Left hindlimb (tissue), 1 donor: ENCODE measurements at regions not wholly inside any gene's neighbourhood (a gene's known extent, or its start where the extent isn't known, plus 50 kb on each side); places are given as distances from the start of the nearest gene placed in this dataset.
"Not testable (repeated sequence)": the region's sequence is repeated elsewhere in the genome, so short reads cannot be mapped to it uniquely, and the experiment has no call there.

ENCODE experiments used
- DNase-seq: peaks from one replicate; pipeline ENCODE4 v3.0.0-alpha.2; 2018

DNA sequence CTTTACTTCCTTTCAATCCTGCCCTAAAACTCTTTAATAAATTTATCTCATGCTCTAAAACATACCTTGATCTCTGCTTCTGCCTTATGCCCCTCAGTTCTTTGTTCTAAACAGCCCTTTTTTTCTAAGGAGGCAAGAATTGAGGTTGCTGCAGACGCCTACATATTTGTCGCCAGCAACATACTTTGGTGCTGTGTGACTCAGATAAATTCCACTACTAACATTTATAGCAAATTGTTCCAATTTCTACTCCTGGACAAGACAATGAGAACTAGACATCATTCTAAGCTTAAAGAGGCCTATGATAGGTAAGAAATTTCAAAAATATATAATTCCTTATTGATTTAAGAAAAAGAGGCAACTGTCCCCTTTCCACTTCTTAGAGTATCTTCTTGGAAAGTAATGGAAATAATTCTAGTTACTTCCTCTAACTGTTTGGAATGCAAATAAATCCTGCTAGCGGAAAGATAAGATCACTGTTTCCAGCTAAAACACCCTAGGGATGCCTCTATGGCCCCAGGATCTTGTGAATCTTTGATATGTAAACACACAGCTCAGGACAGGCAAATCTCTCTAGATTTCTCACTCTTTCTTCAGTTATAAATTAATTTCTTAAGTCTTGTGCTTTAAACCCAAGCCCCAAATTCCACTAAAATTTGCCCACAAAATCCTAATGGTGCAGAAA is 869.1 kb downstream of the KCNT2 start:
- no peak for DNase-seq

GRCh38 chr1:195735140-195735539 is 873.1 kb downstream of the KCNT2 start:
- DNase-seq = no peak

DNA sequence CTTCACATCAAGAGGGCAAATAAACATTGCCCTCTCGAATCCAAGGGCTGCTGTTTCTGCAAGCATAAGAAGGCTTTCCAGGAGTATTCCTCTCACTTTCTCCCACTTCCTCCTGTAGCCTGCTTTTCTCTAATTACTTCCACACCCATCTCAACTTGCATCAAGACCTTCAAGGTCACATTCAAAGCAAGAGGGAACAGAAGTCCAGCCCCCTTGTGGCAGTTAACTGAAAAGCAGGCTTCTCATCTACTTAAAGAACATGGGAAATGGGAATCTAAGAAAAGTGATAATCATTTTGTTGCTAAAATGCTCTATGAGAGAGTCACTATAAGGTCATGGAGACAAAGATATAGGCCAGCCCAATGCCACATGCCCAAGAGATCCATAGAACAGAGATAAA is 874.4 kb downstream of the KCNT2 start:
- no peak for DNase-seq

- DNase-seq = no peak
Observed at GRCh38 chr1:195733408-195733807, 874.8 kb downstream of the KCNT2 start.

DNA sequence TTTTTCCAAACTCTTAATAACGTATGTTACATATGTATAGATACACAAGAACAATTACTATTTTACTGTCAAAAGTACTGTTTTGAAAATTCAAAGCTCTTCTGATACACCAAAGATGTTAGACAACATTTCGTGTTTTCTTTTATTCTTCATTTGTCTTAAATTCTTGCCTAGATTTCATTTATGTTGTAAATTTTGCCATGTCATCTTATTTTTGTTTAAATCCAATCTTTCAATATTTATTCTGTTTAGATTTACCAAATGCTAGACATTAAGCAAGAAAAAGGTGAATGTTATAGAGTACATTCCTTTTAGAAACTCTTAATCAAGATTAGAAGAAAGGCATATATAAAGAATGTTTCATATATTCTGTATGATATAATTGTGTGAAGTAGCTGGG is 876.9 kb downstream of the KCNT2 start:
- no peak for DNase-seq

DNA sequence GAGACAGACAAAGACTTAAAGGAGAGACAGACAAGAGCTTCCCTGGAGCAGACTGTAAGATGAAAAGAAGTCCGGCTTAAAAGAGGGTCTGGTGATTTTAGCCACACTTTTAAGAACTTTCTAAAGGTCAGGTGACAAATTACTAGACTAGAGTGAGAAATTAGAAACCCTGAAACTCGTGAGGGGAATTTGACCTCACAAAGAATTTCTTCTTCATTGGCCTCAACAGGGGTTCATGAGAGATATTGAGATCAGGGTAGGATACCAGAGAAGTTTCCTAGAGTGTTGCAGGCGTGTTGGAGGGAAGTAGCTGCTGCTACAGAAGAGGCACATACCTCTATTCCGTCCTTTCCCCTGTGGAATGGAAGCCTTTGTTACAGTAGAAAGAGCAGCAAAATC is 884.4 kb downstream of the KCNT2 start:
- no peak for DNase-seq

DNA sequence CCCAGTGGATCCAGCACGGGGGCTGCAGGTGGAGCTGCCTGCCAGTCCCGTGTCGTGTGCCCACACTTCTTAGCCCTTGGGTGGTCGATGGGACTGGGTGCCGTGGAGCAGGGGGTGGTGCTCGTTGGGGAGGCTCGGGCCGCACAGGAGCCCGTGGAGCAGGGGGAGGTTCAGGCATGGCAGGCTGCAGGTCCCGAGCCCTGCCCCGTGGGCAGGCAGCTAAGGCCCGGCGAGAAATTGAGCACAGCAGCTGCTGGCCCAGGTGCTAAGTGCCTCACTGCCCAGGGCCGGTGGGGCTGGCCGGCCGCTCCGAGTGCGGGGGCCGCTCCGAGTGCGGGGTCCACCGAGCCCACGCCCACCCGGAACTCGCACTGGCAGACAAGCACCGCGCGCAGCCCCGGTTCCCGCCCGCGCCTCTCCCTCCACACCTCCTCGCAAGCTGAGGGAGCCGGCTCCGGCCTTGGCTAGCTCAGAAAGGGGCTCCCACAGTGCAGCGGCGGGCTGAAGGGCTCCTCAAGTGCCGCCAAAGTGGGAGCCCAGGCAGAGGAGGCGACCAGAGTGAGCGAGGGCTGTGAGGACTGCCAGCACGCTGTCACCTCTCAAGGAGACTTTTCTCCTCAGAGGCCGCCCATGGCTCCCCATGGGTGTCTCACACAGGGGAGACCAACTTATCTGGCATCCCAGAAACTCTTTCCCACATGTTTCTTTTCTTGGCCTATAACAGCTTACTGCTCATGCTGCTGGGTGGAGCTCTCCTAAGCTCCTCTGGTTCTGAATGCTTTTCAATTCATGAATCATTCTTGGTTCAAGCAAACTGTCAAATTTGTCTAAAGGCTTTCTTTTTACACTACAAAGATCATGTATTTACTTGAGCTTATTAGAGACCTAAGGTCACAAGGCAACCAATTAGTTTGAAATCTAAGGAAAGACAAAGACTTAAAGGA is 885.1 kb downstream of the KCNT2 start:
- not testable (repeated sequence) for DNase-seq

DNA sequence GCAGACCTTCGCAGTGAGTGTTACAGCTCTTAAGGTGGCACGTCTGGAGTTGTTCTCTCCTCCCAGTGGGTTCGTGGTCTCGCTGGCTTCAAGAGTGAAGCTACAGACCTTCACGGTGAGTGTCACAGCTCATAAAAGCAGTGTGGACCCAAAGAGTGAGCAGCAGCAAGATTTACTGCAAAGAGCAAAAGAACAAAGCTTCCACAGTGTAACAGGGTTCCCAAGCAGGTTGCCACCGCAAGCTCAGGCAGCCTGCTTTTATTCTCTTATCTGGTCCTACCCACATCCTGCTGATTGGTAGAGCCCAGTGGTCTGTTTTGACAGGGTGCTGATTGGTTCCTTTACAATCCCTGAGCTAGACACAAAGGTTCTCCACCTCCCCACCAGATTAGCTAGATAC is 886.1 kb downstream of the KCNT2 start:
- DNase-seq = not testable (repeated sequence)

DNA sequence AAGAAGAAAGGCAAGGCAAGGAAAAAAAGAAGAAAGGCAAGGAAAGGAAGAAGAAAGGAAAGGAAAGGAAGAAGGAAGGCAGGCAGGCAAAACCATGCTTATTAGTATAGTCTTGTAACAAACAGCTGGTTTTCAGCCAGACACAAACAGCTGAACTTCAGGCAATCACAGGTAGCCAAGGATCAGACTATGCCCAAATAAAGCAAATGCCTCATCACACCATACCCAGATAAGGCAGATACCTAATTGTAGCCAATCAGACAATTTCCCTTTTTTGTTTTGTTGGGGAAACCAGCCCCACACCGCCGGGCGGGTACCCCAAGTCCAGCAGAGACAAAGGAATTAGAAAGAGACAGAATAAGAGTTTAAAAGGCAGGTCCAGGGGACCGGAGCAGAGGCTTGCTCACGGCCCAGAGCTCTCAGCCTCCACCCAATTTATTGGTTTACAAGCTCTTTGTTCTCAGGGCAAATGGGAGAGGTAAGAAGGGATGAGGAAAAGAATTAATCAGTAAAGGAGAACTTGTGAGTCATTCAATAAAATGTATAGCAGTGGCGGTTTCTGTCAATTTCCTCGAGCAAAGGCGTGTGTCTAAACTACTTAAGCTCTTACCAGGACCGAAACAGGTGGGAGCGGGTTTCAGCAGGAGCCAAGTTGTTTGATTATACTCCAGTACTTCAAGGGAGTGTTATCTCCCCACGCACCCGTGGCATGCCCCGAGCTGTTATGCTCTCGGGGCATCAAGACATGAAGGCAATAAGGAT is 886.8 kb downstream of the KCNT2 start:
- DNase-seq = no peak

- no peak for DNase-seq
Observed at GRCh38 chr1:195717651-195718050, 890.6 kb downstream of the KCNT2 start.

GRCh38 chr1:195715652-195716051 is 892.6 kb downstream of the KCNT2 start:
- DNase-seq = no peak

- DNase-seq = no peak
Observed at GRCh38 chr1:195714248-195714647, 894.0 kb downstream of the KCNT2 start.

DNA sequence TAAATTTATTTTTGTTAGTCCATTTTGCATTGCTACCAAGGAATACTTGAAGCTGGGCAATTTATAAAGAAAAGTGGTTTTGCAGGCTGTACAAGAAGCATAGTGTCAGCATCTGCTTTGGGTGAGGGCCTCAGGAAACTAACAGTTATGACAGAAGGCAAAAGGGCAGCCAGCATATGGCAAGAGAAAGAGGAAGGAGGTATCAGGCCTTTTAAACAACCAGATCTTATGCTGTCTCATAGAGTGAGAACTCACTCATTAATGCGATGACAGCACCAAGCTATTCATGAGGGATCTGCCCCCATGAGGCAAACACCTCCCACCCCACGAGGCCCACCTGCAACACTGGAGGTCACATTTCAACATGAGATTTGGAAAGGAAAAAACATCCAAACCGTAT is 898.4 kb downstream of the KCNT2 start:
- DNase-seq = no peak

- DNase-seq = no peak
Observed at GRCh38 chr1:195704028-195704427, 904.2 kb downstream of the KCNT2 start.

- no peak for DNase-seq
Observed at GRCh38 chr1:195701149-195701548, 907.1 kb downstream of the KCNT2 start.

DNA sequence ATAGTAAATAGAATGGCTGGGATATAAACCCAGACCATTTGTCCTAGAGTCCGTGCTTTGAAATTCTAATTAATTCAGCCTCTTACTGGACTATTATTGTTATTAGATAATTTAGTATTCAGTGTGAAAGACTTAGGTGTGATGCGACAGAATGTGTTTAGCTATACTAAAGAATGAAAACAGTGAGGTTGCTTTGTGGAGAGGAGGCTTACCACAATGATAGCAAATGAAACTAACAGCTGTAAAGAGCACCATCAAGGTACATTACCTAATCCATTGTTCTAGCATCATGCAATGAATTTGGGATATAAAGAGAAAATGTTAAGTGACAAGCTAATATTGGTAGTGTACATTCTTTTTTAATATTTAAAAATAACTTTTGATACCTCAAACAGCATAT is 911.1 kb downstream of the KCNT2 start:
- DNase-seq = no peak

DNA sequence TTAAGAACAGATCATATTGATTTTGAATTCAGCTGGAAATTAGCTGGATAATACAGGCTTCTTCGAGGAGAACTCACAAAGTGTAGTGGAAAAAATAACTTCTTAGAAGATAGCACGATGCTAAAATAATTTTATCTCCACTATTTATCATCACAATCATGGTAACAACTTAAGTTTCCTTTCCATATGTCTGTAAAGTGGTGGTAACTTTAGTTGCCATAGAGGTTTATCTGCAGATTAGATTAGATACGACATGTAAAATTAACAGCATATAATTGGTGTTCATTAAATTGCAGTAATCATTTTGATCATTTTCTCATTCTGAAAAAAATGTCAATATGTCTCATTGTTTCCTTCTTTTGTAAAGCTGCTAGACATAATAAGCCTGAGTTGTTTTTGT is 921.5 kb downstream of the KCNT2 start:
- DNase-seq = no peak

DNA sequence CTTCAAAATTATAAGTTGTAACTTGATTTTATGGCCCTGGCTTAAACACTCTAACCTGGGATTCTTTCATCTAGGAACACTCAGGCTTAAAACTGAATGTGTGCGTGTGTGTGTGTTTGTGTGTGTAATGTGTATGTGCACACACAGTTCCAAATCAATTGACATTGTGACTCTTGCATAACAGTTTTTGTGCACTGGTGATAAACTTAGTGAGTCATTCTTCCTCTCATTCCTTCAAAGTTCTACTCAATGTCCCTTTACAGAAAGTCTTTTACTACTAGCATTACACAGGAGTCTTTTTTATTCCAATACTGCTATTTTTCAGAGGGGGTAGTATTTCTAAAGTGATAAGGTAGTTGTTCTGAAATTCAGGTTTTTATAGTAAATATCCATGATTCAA is 943.6 kb downstream of the KCNT2 start:
- no peak for DNase-seq

DNA sequence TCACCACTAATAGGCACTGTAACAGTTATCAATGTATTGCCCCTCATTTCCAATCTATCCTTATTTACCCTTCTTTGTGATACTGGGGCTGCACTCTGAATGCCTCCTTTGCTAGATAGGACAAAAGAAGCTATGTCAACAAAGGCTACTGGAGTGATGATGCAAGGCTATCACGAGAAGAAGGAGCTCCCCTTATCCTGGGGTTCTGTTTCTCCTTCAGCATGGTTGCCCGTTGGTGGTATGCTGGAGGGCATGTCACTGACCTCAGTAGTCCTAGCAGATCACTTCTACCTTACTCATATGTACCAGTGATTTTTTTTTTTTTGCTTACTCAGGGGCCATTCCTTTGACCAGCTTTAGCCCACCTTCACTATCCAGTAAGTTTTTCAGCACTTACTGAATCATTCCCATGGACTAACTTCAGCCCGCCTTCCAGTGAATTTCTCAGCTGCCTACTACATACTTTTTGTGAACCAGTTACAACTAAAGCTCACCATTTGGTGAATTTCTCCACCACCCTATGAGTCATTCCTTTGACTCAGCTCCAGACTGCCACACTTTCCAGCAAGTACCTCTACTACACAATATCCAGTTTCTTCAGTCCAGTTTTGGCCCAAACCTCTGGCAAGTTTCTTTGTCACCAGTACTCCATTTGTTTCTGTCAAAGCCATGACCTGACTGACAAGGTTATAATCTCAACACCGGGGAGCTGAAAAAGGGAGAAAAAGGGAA is 944.5 kb downstream of the KCNT2 start:
- DNase-seq = no peak

DNA sequence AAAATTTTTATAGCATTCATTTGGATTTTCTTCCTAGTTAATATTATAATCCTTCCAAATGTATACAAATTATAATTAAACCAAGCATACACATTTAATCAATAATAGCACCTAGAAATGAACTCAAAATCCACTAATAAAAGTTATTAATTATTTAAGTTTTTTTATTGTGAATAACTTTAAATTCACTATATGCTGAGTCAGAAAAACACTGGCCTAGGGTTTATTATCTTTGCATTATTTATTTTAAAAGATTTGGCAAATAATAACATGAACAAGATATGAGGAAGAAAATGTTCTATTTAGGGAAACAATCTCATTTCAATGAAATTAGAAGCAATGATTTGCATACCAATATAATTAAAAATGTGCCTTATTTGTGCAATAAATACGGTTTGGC is 951.5 kb downstream of the KCNT2 start:
- no peak for DNase-seq

DNA sequence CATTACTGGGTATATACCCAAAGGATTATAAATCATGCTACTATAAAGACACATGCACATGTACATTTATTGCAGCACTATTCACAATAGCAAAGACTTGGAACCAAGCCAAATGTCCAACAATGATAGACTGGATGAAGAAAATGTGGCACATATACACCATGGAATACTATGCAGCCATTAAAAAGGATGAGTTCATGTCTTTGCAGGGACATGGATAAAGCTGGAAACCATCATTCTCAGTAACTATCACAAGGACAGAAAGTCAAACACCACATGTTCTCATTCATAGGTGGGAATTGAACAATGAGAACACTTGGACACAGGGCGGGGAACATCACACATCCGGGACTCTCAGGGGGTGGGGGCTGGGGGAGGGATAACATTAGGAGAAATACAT is 959.4 kb downstream of the KCNT2 start:
- DNase-seq = not testable (repeated sequence)

DNA sequence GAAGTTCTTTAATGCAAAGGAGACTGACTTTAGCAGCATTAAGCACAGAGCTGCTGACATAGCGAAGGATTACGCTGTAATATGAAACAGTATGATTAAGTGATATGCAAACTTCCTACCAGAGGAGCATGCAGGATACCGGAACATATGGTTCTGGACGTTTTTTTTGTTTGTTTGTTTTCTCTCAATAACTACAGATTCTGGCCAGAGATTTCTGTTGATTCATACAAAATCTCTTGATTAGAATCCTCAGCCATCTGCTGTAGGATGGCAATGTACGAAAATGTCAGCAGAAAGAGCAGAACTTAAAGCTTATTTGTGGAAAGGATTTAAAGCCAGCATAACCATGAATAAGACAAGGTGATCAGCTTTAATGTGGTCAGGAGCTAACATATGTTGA is 970.7 kb downstream of the KCNT2 start:
- no peak for DNase-seq

- DNase-seq = no peak
Observed at GRCh38 chr1:195618287-195618686, 990.0 kb downstream of the KCNT2 start.
